IMR-90 (cell line): ENCODE measurements at regions not wholly inside any gene's neighbourhood (a gene's known extent, or its start where the extent isn't known, plus 50 kb on each side); places are given as distances from the start of the nearest gene placed in this dataset.

ENCODE experiments used
- ATAC-seq: fragments of 200-7000 bp; cut with Tn5 transposase; 2 replicates; pipeline ENCODE4 v1.9.1; 2020; ENCODE audit warnings: low read depth, mild to moderate bottlenecking, moderate library complexity
- BruUV-seq: library from RNA; stranded (reverse); fragments of 400-500 nt; replicated peaks from 2 replicates; lab custom pipeline; 2021; lab: Mats Ljungman, UMichigan
- CTCF ChIA-PET: fragments of 300-600 bp; formaldehyde crosslinking; extraction: SDS; loops from one replicate; lab custom pipeline; 2021; ENCODE audit warnings: antibody characterized with exemption; lab: Yijun Ruan, JAX
- POLR2A ChIA-PET: fragments of 300-600 bp; sonication (Branson Sonifier 250); formaldehyde crosslinking; loops from one replicate; lab custom pipeline; 2022; ENCODE audit warnings: antibody characterized with exemption; ENCODE audit not compliant: unreplicated experiment; lab: Charles Lee
- DNase-seq: peaks from one replicate; pipeline ENCODE4 v3.0.0; 2013
- H2AFZ ChIP-seq: replicated peaks from 2 replicates; pipeline ENCODE3; 2013; ENCODE audit warnings: low read length, mild to moderate bottlenecking; ENCODE audit not compliant: poor library complexity
- H2AK5ac ChIP-seq: 2 replicates; pipeline ENCODE4 v1.6.1; 2013; ENCODE audit warnings: low read depth, low read length, inconsistent platforms
- H2AK9ac ChIP-seq: replicated peaks from 2 replicates; pipeline ENCODE3; 2013; ENCODE audit warnings: mild to moderate bottlenecking, low read depth, low read length, moderate library complexity; ENCODE audit not compliant: poor library complexity
- H2BK120ac ChIP-seq: 2 replicates; pipeline ENCODE4 v1.6.1; 2013; ENCODE audit warnings: low read depth, low read length, inconsistent platforms
- H2BK15ac ChIP-seq: 3 replicates; pipeline ENCODE4 v1.6.1; 2013; ENCODE audit warnings: low read depth, low read length, inconsistent platforms
- H2BK20ac ChIP-seq: 2 replicates; pipeline ENCODE4 v1.6.1; 2013; ENCODE audit warnings: low read depth, mild to moderate bottlenecking, inconsistent platforms, low read length, moderate library complexity
- H2BK5ac ChIP-seq: 2 replicates; pipeline ENCODE4 v1.6.1; 2013; ENCODE audit warnings: mild to moderate bottlenecking, low read depth, low read length, inconsistent platforms; ENCODE audit not compliant: poor library complexity, severe bottlenecking
- H3K14ac ChIP-seq: replicated peaks from 2 replicates; pipeline ENCODE4 v1.6.1; 2013; ENCODE audit warnings: low read depth, low read length, inconsistent platforms
- H3K18ac ChIP-seq: 2 replicates; pipeline ENCODE4 v1.6.1; 2013; ENCODE audit warnings: low read depth, low read length, control low read depth
- H3K23ac ChIP-seq: 2 replicates; pipeline ENCODE4 v1.6.1; 2013; ENCODE audit warnings: low read depth, low read length, inconsistent platforms
- H3K27ac ChIP-seq: 2 replicates; pipeline ENCODE4 v1.5.1; 2013; ENCODE audit warnings: mild to moderate bottlenecking, control low read depth, low read length; ENCODE audit not compliant: insufficient read depth
- H3K27me3 ChIP-seq: 2 replicates; pipeline ENCODE4 v1.6.1; 2013; ENCODE audit warnings: low read length; ENCODE audit not compliant: control insufficient read depth, insufficient read depth
- H3K36me3 ChIP-seq: 2 replicates; pipeline ENCODE4 v1.6.1; 2013; ENCODE audit warnings: low read length, mixed read lengths; ENCODE audit not compliant: control insufficient read depth, insufficient read depth
- H3K4ac ChIP-seq: 2 replicates; pipeline ENCODE4 v1.6.1; 2013; ENCODE audit warnings: low read depth, low read length, inconsistent platforms
- H3K4me1 ChIP-seq: 2 replicates; pipeline ENCODE4 v1.6.1; 2013; ENCODE audit warnings: low read length, mixed read lengths; ENCODE audit not compliant: control insufficient read depth, insufficient read depth
- H3K4me2 ChIP-seq: 2 replicates; pipeline ENCODE4 v1.6.1; 2013; ENCODE audit warnings: low read depth, mild to moderate bottlenecking, control low read depth, low read length, moderate library complexity
- H3K4me3 ChIP-seq: 2 replicates; pipeline ENCODE4 v1.5.1; 2013; ENCODE audit warnings: low read depth, mild to moderate bottlenecking, control low read depth, low read length, moderate library complexity; ENCODE audit not compliant: insufficient read depth
- H3K56ac ChIP-seq: 2 replicates; pipeline ENCODE4 v1.6.1; 2013; ENCODE audit warnings: low read length, inconsistent platforms; ENCODE audit not compliant: insufficient read depth; ENCODE audit errors: extremely low read depth
- H3K79me1 ChIP-seq, 2 experiments: 2 replicates each; pipeline ENCODE4 v1.6.1; 2013; ENCODE audit warnings: low read length in 2 of 2, inconsistent platforms in 1 of 2, low read depth in 1 of 2
- H3K9ac ChIP-seq: 2 replicates; pipeline ENCODE4 v1.6.1; 2013; ENCODE audit warnings: low read depth, low read length, control low read depth
- H3K9me1 ChIP-seq: 2 replicates; pipeline ENCODE4 v1.6.1; 2013; ENCODE audit warnings: low read length, inconsistent platforms; ENCODE audit not compliant: insufficient read depth
- H3K9me3 ChIP-seq: 2 replicates; pipeline ENCODE4 v1.6.1; 2013; ENCODE audit warnings: low read length; ENCODE audit not compliant: control insufficient read depth, insufficient read depth
- H4K20me1 ChIP-seq: 2 replicates; pipeline ENCODE4 v1.6.1; 2013; ENCODE audit warnings: low read length, inconsistent platforms; ENCODE audit not compliant: insufficient read depth
- H4K5ac ChIP-seq: 2 replicates; pipeline ENCODE4 v1.6.1; 2013; ENCODE audit warnings: mild to moderate bottlenecking, low read depth, low read length, control low read depth
- H4K8ac ChIP-seq, 2 experiments: 2 replicates each; pipeline ENCODE4 v1.6.1; 2013; ENCODE audit warnings: low read depth in 2 of 2, low read length in 2 of 2, control low read depth in 1 of 2, inconsistent platforms in 1 of 2
- H4K91ac ChIP-seq: 2 replicates; pipeline ENCODE4 v1.6.1; 2013; ENCODE audit warnings: low read depth, low read length, inconsistent platforms; ENCODE audit not compliant: insufficient read depth
- BHLHE40 ChIP-seq: fragments of 150-350 bp; IDR thresholded peaks from 2 replicates; pipeline ENCODE4 v1.6.1; 2016; ENCODE audit warnings: mild to moderate bottlenecking, low read depth, low read length
- CEBPB ChIP-seq: IDR thresholded peaks from 2 replicates; pipeline ENCODE4 v1.6.1; 2012; ENCODE audit warnings: low read depth, low read length, improper control_type of control experiment
- CHD1 ChIP-seq: IDR thresholded peaks from 2 replicates; pipeline ENCODE4 v1.6.1; 2012; ENCODE audit warnings: low read depth, low read length, improper control_type of control experiment
- MAZ ChIP-seq: IDR thresholded peaks from 2 replicates; pipeline ENCODE4 v1.6.1; 2012; ENCODE audit warnings: low read depth, mild to moderate bottlenecking, low read length, improper control_type of control experiment, moderate library complexity, borderline replicate concordance
- RCOR1 ChIP-seq: IDR thresholded peaks from 2 replicates; pipeline ENCODE4 v1.6.1; 2012; ENCODE audit warnings: mild to moderate bottlenecking, low read length, improper control_type of control experiment; ENCODE audit not compliant: insufficient replicate concordance
- WGBS, 2 experiments: methylation state at CpG; one replicate each; pipeline versions ENCODE4 v1.1.5 to v1.1.7; 2013; ENCODE audit warnings: missing lambda C conversion rate in 2 of 2; ENCODE audit not compliant: insufficient read length in 1 of 2; ENCODE audit errors: extremely low coverage in 2 of 2; 5-methylcytosine and 5-hydroxymethylcytosine counted together
- dilution Hi-C: fragments of 300-500 bp; cut with HindIII; formaldehyde crosslinking; loops from one replicate; pipeline ENCODE4 v1.14.3; 2018; ENCODE audit warnings: low sequenced_read_pairs; ENCODE audit not compliant: unreplicated experiment
- in situ Hi-C: fragments of 300-500 bp; cut with MboI; formaldehyde crosslinking; loops from 3 replicates; pipeline ENCODE4 v1.14.3; 2019; ENCODE audit warnings: low sequenced_read_pairs, inconsistent platforms, mixed read lengths
- intact Hi-C: fragments of 100-400 bp; cut with micrococcal nuclease; formaldehyde crosslinking; loops from 2 replicates; pipeline ENCODE4 v1.10.0; 2022
- TF ChIP-seq, protein P1 (sequence below): fragments of 150-350 bp; IDR thresholded peaks from 2 replicates; pipeline ENCODE4 v1.6.1; 2016; ENCODE audit warnings: low read depth, mild to moderate bottlenecking, low read length, moderate library complexity, borderline replicate concordance
- TF ChIP-seq, protein P2 (sequence below): conservative IDR thresholded peaks from 2 replicates; pipeline ENCODE4 v1.5.1; 2012; ENCODE audit warnings: mild to moderate bottlenecking, low read depth, low read length, improper control_type of control experiment

DNA sequence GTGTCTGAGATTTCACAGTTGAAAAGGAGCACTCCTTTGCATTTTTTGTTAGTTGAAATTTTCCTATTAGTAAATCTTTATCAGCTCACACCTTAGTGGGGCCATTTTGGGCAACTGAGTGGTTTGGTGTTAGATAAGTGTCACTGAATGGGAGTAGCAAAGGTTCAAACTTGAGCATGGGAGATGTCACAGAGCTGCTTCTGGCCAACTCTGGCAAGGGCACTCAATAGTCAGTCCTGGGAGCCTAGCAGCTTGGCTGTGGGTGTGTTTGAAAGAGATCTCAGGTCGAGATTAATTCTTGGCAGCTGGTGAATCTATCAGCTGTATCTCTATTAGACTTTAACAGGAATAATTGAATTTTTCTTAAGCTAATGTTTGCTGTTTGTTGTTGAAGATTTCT, 579.3 kb downstream of the EDEM1 start:
- Histone ChIP-seq H2BK20ac (no peak overlapping the region), H2AFZ (no peak overlapping the region), H2BK120ac (no peak overlapping the region), H4K91ac (no peak overlapping the region), H3K27me3 (no peaks in the 10 kb centered on the region), H4K8ac (no peak overlapping the region), H3K9me3 (peaks cover 9% of the 10 kb centered on the region), H3K4me1 (no peaks in the 10 kb centered on the region), H3K9me1 (no peaks in the 10 kb centered on the region), H3K9ac (no peak overlapping the region), H3K23ac (no peak overlapping the region), H3K18ac (no peak overlapping the region), H3K56ac (no peak overlapping the region), H3K79me1 (no peaks in the 10 kb centered on the region), H2AK9ac (no peak overlapping the region), H3K4me3 (no peak overlapping the region), H3K4me2 (no peak overlapping the region), H2AK5ac (no peak overlapping the region), H3K36me3 (no peaks in the 10 kb centered on the region), H3K14ac (no peak overlapping the region), H4K20me1 (no peaks in the 10 kb centered on the region), H2BK5ac (no peak overlapping the region), H4K5ac (no peak overlapping the region), H3K4ac (no peak overlapping the region), H2BK15ac (no peak overlapping the region), H3K27ac (no peak overlapping the region)
- ChIA-PET POLR2A (no interaction called here), CTCF (no interaction called here)
- DNase-seq (no peak), ATAC-seq (no peak)
- dilution Hi-C loops (no loop called here), in situ Hi-C loops (no loop called here), intact Hi-C loops (no loop called here)
- TF ChIP-seq CHD1 (no peak), CEBPB (no peak), BHLHE40 (no peak), RCOR1 (no peak), MAZ (no peak)
- TF ChIP-seq, protein P1, sequence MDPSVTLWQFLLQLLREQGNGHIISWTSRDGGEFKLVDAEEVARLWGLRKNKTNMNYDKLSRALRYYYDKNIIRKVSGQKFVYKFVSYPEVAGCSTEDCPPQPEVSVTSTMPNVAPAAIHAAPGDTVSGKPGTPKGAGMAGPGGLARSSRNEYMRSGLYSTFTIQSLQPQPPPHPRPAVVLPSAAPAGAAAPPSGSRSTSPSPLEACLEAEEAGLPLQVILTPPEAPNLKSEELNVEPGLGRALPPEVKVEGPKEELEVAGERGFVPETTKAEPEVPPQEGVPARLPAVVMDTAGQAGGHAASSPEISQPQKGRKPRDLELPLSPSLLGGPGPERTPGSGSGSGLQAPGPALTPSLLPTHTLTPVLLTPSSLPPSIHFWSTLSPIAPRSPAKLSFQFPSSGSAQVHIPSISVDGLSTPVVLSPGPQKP = no peak
- TF ChIP-seq, protein P2, sequence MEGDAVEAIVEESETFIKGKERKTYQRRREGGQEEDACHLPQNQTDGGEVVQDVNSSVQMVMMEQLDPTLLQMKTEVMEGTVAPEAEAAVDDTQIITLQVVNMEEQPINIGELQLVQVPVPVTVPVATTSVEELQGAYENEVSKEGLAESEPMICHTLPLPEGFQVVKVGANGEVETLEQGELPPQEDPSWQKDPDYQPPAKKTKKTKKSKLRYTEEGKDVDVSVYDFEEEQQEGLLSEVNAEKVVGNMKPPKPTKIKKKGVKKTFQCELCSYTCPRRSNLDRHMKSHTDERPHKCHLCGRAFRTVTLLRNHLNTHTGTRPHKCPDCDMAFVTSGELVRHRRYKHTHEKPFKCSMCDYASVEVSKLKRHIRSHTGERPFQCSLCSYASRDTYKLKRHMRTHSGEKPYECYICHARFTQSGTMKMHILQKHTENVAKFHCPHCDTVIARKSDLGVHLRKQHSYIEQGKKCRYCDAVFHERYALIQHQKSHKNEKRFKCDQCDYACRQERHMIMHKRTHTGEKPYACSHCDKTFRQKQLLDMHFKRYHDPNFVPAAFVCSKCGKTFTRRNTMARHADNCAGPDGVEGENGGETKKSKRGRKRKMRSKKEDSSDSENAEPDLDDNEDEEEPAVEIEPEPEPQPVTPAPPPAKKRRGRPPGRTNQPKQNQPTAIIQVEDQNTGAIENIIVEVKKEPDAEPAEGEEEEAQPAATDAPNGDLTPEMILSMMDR = no peak
- no TSS peak for BruUV-seq
- WGBS, 2 experiments = no CpG with 5 or more reads among the region's 1 CpG
